Muscle layer of duodenum (tissue), 2 donors: ENCODE measurements at regions not wholly inside any gene's neighbourhood (a gene's known extent, or its start where the extent isn't known, plus 50 kb on each side); places are given as distances from the start of the nearest gene placed in this dataset.
"Not testable (repeated sequence)": the region's sequence is repeated elsewhere in the genome, so short reads cannot be mapped to it uniquely, and the experiment has no call there.

Experiments
- H3K27ac ChIP-seq: one replicate; pipeline ENCODE4 v1.7.0; 2013; ENCODE audit warnings: mild to moderate bottlenecking, low read length
- H3K27me3 ChIP-seq: one replicate; pipeline ENCODE4 v1.7.0; 2013; ENCODE audit warnings: low read depth, mild to moderate bottlenecking, control low read depth, low read length
- H3K36me3 ChIP-seq, 2 donors: one replicate each; pipeline ENCODE4 v1.7.0; 2013; ENCODE audit warnings: low read length in 2 of 2, control low read depth in 1 of 2, mild to moderate bottlenecking in 1 of 2; ENCODE audit not compliant: insufficient read depth in 2 of 2, control insufficient read depth in 1 of 2
- H3K4me1 ChIP-seq, 2 donors: one replicate each; pipeline ENCODE4 v1.7.0; 2013; ENCODE audit warnings: low read length in 2 of 2, mild to moderate bottlenecking in 2 of 2, control low read depth in 1 of 2, moderate library complexity in 1 of 2; ENCODE audit not compliant: insufficient read depth in 2 of 2, control insufficient read depth in 1 of 2
- H3K4me3 ChIP-seq, 2 donors: one replicate each; pipeline ENCODE4 v1.7.0; 2013; ENCODE audit warnings: low read length in 2 of 2, low read depth in 1 of 2, mild to moderate bottlenecking in 1 of 2
- H3K9me3 ChIP-seq, 2 donors: one replicate each; pipeline ENCODE4 v1.7.0; 2013; ENCODE audit warnings: low read length in 2 of 2, control low read depth in 1 of 2, mild to moderate bottlenecking in 1 of 2; ENCODE audit not compliant: control insufficient read depth in 1 of 2
- donor health status: healthy.

- H3K36me3 ChIP-seq: no peaks in the 10 kb centered on the region
- no peaks in the 10 kb centered on the region for H3K4me1 ChIP-seq
- H3K27me3 ChIP-seq: no peaks in the 10 kb centered on the region
- H3K9me3 ChIP-seq: peaks cover 0 to 4% of the 10 kb centered on the region in 2 donors
- H3K27ac ChIP-seq: no peak overlapping the region
- H3K4me3 ChIP-seq: no peak overlapping the region
Observed at GRCh38 chr11:92122561-92122960, 102.1 kb upstream of the FAT3 start.

- Histone ChIP-seq H3K27ac (no peak overlapping the region), H3K9me3 (peaks cover 0 to 14% of the 10 kb centered on the region in 2 donors), H3K36me3 (no peaks in the 10 kb centered on the region), H3K4me3 (no peak overlapping the region), H3K4me1 (no peaks in the 10 kb centered on the region), H3K27me3 (no peaks in the 10 kb centered on the region)
Observed at GRCh38 chr11:92111287-92111686, 113.3 kb upstream of the FAT3 start.

GRCh38 chr11:92109466-92109865, 115.2 kb upstream of the FAT3 start:
- Histone ChIP-seq H3K27me3 (no peaks in the 10 kb centered on the region), H3K4me1 (no peaks in the 10 kb centered on the region)

GRCh38 chr11:92107331-92107730, 117.3 kb upstream of the FAT3 start:
- no peaks in the 10 kb centered on the region for H3K4me1 ChIP-seq
- H3K27me3 ChIP-seq: no peaks in the 10 kb centered on the region
- no peaks in the 10 kb centered on the region for H3K36me3 ChIP-seq
- no peak overlapping the region for H3K4me3 ChIP-seq
- no peaks in the 10 kb centered on the region for H3K9me3 ChIP-seq
- no peak overlapping the region for H3K27ac ChIP-seq

More at GRCh38 chr11:92109466-92109865, 115.2 kb upstream of the FAT3 start:
- Histone ChIP-seq H3K9me3 (peaks cover 0 to 14% of the 10 kb centered on the region in 2 donors), H3K36me3 (no peaks in the 10 kb centered on the region), H3K4me3 (no peak overlapping the region), H3K27ac (no peak overlapping the region)

GRCh38 chr11:92104349-92104748, 120.3 kb upstream of the FAT3 start:
- Histone ChIP-seq H3K4me3 (no peak overlapping the region), H3K4me1 (no peaks in the 10 kb centered on the region), H3K36me3 (no peaks in the 10 kb centered on the region), H3K9me3 (no peaks in the 10 kb centered on the region), H3K27me3 (no peaks in the 10 kb centered on the region), H3K27ac (no peak overlapping the region)

- no peaks in the 10 kb centered on the region for H3K36me3 ChIP-seq
- no peaks in the 10 kb centered on the region for H3K9me3 ChIP-seq
- H3K4me3 ChIP-seq: no peak overlapping the region
- no peaks in the 10 kb centered on the region for H3K27me3 ChIP-seq
- no peaks in the 10 kb centered on the region for H3K4me1 ChIP-seq
- H3K27ac ChIP-seq: no peak overlapping the region
Observed at GRCh38 chr11:92101920-92102319, 122.7 kb upstream of the FAT3 start.

- Histone ChIP-seq H3K4me3 (no peak overlapping the region), H3K36me3 (no peaks in the 10 kb centered on the region), H3K27ac (no peak overlapping the region), H3K9me3 (no peaks in the 10 kb centered on the region), H3K4me1 (no peaks in the 10 kb centered on the region), H3K27me3 (no peaks in the 10 kb centered on the region)
Observed at GRCh38 chr11:92099183-92099582, 125.4 kb upstream of the FAT3 start.

- Histone ChIP-seq H3K4me1 (no peaks in the 10 kb centered on the region), H3K27ac (no peak overlapping the region), H3K9me3 (no peaks in the 10 kb centered on the region), H3K36me3 (no peaks in the 10 kb centered on the region), H3K4me3 (no peak overlapping the region), H3K27me3 (no peaks in the 10 kb centered on the region)
Observed at GRCh38 chr11:92098172-92098571, 126.4 kb upstream of the FAT3 start.

- H3K27ac ChIP-seq: no peak overlapping the region
- no peaks in the 10 kb centered on the region for H3K27me3 ChIP-seq
- no peaks in the 10 kb centered on the region for H3K4me1 ChIP-seq
- no peaks in the 10 kb centered on the region for H3K9me3 ChIP-seq
- H3K36me3 ChIP-seq: no peaks in the 10 kb centered on the region
- H3K4me3 ChIP-seq: no peak overlapping the region
Observed at GRCh38 chr11:92087725-92088537, 136.7 kb upstream of the FAT3 start.

- no peak overlapping the region for H3K27ac ChIP-seq
- no peaks in the 10 kb centered on the region for H3K36me3 ChIP-seq
- no peaks in the 10 kb centered on the region for H3K4me1 ChIP-seq
- H3K27me3 ChIP-seq: no peaks in the 10 kb centered on the region
- peaks cover 0 to 10% of the 10 kb centered on the region in 2 donors for H3K9me3 ChIP-seq
- no peak overlapping the region for H3K4me3 ChIP-seq
Observed at GRCh38 chr11:92083123-92083522, 141.5 kb upstream of the FAT3 start.

- H3K27me3 ChIP-seq: no peaks in the 10 kb centered on the region
- no peaks in the 10 kb centered on the region for H3K4me1 ChIP-seq
- H3K9me3 ChIP-seq: peaks cover 0 to 10% of the 10 kb centered on the region in 2 donors
- no peaks in the 10 kb centered on the region for H3K36me3 ChIP-seq
- H3K4me3 ChIP-seq: no peak overlapping the region
- H3K27ac ChIP-seq: no peak overlapping the region
Observed at GRCh38 chr11:92082652-92083051, 142.0 kb upstream of the FAT3 start.

- H3K4me1 ChIP-seq, H3K27ac ChIP-seq, H3K4me3 ChIP-seq, H3K36me3 ChIP-seq, H3K27me3 ChIP-seq: not testable (repeated sequence)
- H3K9me3 ChIP-seq: peaks cover 6 to 12% of the 10 kb centered on the region in 2 donors
Observed at GRCh38 chr11:92074498-92074897, 150.1 kb upstream of the FAT3 start.
